HPDE6-E6E7 (cell line): ENCODE measurements at regions not wholly inside any gene's neighbourhood (a gene's known extent, or its start where the extent isn't known, plus 50 kb on each side); places are given as distances from the start of the nearest gene placed in this dataset.

Experiments used
- DNase-seq: peaks from one replicate; pipeline ENCODE4 v3.0.0; 2011; ENCODE audit warnings: missing footprints; ENCODE audit errors: extremely low spot score

DNA sequence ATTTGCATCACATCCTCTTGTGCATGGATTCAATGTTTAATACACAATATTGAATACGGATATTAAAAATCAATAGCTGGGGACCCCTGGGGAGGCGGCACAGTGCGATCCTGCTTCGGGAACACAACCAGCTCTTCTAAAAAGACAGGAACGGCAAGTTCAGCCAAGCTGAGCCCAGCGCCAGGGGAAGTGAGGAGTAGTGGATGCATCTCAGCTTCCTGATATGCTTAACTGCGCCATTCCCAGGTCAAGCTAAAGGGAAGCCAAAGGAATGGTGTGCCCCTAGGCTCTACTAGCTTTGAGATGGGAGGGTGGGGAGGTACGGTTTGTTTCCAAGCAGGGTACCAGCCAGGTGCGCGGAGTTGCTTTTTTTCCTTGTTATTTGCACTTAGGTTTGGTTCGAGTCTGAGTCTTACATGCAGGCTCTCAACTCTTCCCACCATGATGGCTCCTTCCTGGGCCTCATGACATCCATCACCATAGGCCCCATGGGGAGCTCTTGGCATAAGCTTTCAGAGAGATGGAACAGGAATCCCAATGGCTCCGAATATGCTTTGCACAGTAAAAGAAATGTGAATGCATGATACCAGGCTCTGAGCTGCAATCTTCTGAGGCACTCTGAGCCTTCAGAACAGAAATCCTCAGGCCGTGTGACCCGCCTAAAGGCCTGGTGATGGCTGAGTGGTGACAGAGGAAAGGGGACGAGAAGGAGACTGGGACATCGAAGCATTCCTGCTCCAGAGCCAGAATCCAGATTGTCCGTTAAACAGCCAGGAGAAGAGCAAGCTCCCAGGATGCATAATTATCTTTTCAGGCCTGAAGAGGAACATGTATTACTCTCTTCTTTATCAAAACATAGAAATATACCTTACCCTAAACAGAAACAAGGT lies 51.8 kb upstream of the BCOR start:
- DNase-seq = no peak

DNA sequence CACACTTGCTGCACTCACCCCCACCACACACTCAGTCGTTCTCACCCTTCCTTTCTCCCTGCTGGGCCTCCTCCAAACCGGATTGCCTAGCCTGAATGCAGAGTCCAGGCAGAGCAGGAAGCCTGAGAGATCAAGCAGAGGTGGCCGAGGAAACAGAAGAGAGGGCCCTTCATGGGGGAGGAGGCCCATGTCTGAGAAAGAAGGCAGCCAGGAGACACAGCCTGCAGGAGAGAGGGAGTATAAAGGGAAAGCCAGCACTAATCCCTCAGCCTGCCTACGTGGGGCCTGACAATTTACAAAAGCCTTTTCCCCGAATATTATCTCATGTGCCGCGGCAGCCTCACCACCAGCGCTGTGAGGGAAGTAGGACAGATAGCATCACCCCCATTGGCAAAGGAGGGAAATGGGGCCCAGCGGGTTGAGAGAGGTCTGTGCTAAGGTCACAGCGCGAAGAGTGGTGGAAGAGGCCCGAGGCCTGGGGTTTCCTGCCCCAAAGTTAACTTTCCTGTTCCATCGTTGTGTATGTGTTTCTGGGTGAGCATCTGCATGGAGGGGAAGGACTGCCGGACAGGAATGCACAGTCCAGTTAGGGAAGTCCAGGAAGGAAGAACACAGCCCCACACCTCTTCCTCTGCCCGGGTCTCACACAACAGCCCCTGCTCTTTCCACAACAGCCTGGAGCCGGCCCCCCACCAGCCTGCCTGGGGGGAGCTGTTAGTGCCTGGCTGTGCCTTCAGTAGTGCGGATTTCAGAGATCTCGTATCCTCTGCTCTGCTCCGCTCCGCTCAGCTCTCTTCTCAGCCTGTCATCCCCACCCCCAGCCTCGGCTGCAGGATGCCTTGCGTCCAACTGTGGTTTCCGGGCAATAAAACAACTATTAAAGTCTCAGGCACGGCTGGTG lies 50.9 kb upstream of the BCOR start:
- DNase-seq = no peak

GRCh38 chrX:40147971-40148370 lies 50.2 kb upstream of the BCOR start:
- no peak for DNase-seq
